MG63 (cell line): ENCODE measurements at regions not wholly inside any gene's neighbourhood (a gene's known extent, or its start where the extent isn't known, plus 50 kb on each side); places are given as distances from the start of the nearest gene placed in this dataset.

Experiments
- DNase-seq: peaks from one replicate; pipeline ENCODE4 v3.0.0-alpha.2; 2020
- H3K27me3 ChIP-seq: fragments of 250-450 bp; sonication (Bioruptor Pico); 2 replicates; pipeline ENCODE4 v1.5.1; 2020; ENCODE audit warnings: mild to moderate bottlenecking, moderate library complexity
- H3K36me3 ChIP-seq: fragments of 250-450 bp; sonication (Bioruptor Pico); 2 replicates; pipeline ENCODE4 v1.5.1; 2020; ENCODE audit warnings: mild to moderate bottlenecking, moderate library complexity
- H3K4me3 ChIP-seq: fragments of 250-450 bp; sonication (Bioruptor Pico); 2 replicates; pipeline ENCODE4 v1.5.1; 2020; ENCODE audit warnings: mild to moderate bottlenecking, moderate library complexity
- H3K9me3 ChIP-seq: fragments of 250-450 bp; sonication (Bioruptor Pico); 2 replicates; pipeline ENCODE4 v1.5.1; 2020; ENCODE audit warnings: mild to moderate bottlenecking, moderate library complexity

GRCh38 chr15:39445931-39446330, 134.9 kb upstream of the THBS1 start:
- Histone ChIP-seq H3K4me3 (no peak overlapping the region), H3K36me3 (no peaks in the 10 kb centered on the region), H3K27me3 (no peaks in the 10 kb centered on the region), H3K9me3 (no peaks in the 10 kb centered on the region)
- no peak for DNase-seq

- DNase-seq = no peak
- Histone ChIP-seq H3K36me3 (no peaks in the 10 kb centered on the region), H3K9me3 (no peaks in the 10 kb centered on the region), H3K27me3 (no peaks in the 10 kb centered on the region), H3K4me3 (no peak overlapping the region)
Measured at GRCh38 chr15:39447346-39447745, 133.5 kb upstream of the THBS1 start.

GRCh38 chr15:39447881-39448280, 133.0 kb upstream of the THBS1 start:
- no peak for DNase-seq
- no peaks in the 10 kb centered on the region for H3K36me3 ChIP-seq
- no peaks in the 10 kb centered on the region for H3K9me3 ChIP-seq
- H3K27me3 ChIP-seq = no peaks in the 10 kb centered on the region
- H3K4me3 ChIP-seq = no peak overlapping the region

- Histone ChIP-seq H3K27me3 (no peaks in the 10 kb centered on the region), H3K9me3 (no peaks in the 10 kb centered on the region), H3K4me3 (no peak overlapping the region), H3K36me3 (no peaks in the 10 kb centered on the region)
- DNase-seq = no peak
Measured at GRCh38 chr15:39448409-39448808, 132.5 kb upstream of the THBS1 start.

GRCh38 chr15:39451121-39451688, 129.7 kb upstream of the THBS1 start:
- no peak for DNase-seq
- Histone ChIP-seq H3K36me3 (no peaks in the 10 kb centered on the region), H3K9me3 (no peaks in the 10 kb centered on the region), H3K4me3 (no peak overlapping the region), H3K27me3 (no peaks in the 10 kb centered on the region)

- Histone ChIP-seq H3K27me3 (no peaks in the 10 kb centered on the region), H3K36me3 (no peaks in the 10 kb centered on the region), H3K9me3 (no peaks in the 10 kb centered on the region), H3K4me3 (no peak overlapping the region)
- no peak for DNase-seq
Measured at GRCh38 chr15:39451871-39452270, 129.0 kb upstream of the THBS1 start.

- Histone ChIP-seq H3K9me3 (peaks cover 2% of the 10 kb centered on the region; the same call in 1 of the 2 replicates), H3K36me3 (no peaks in the 10 kb centered on the region), H3K4me3 (no peak overlapping the region), H3K27me3 (no peaks in the 10 kb centered on the region)
- DNase-seq = no peak
Measured at GRCh38 chr15:39453620-39454019, 127.3 kb upstream of the THBS1 start.

GRCh38 chr15:39454189-39454986, 126.5 kb upstream of the THBS1 start:
- no peak overlapping the region for H3K4me3 ChIP-seq
- DNase-seq = no peak

GRCh38 chr15:39455471-39455991, 125.3 kb upstream of the THBS1 start:
- Histone ChIP-seq H3K9me3 (peaks cover 2% of the 10 kb centered on the region; the same call in 1 of the 2 replicates), H3K27me3 (no peaks in the 10 kb centered on the region), H3K4me3 (no peak overlapping the region), H3K36me3 (no peaks in the 10 kb centered on the region)
- peak; percentile 27 for DNase-seq

More at GRCh38 chr15:39454189-39454986, 126.5 kb upstream of the THBS1 start:
- Histone ChIP-seq H3K36me3 (no peaks in the 10 kb centered on the region), H3K9me3 (peaks cover 2% of the 10 kb centered on the region; the same call in 1 of the 2 replicates), H3K27me3 (no peaks in the 10 kb centered on the region)

GRCh38 chr15:39456159-39456558, 124.7 kb upstream of the THBS1 start:
- no peak for DNase-seq
- Histone ChIP-seq H3K36me3 (no peaks in the 10 kb centered on the region), H3K27me3 (no peaks in the 10 kb centered on the region), H3K9me3 (peaks cover 2% of the 10 kb centered on the region; the same call in 1 of the 2 replicates), H3K4me3 (no peak overlapping the region)

- peaks cover 2% of the 10 kb centered on the region; the same call in 1 of the 2 replicates for H3K9me3 ChIP-seq
- H3K36me3 ChIP-seq = no peaks in the 10 kb centered on the region
- H3K27me3 ChIP-seq = no peaks in the 10 kb centered on the region
- no peak overlapping the region for H3K4me3 ChIP-seq
- DNase-seq = no peak
Measured at GRCh38 chr15:39456582-39457330, 124.1 kb upstream of the THBS1 start.

GRCh38 chr15:39458131-39458530, 122.7 kb upstream of the THBS1 start:
- H3K27me3 ChIP-seq = no peaks in the 10 kb centered on the region
- no peaks in the 10 kb centered on the region for H3K36me3 ChIP-seq
- no peak for DNase-seq
- H3K9me3 ChIP-seq = peaks cover 2% of the 10 kb centered on the region; the same call in 1 of the 2 replicates
- no peak overlapping the region for H3K4me3 ChIP-seq

GRCh38 chr15:39459548-39459947, 121.3 kb upstream of the THBS1 start:
- H3K27me3 ChIP-seq = no peaks in the 10 kb centered on the region
- H3K4me3 ChIP-seq = no peak overlapping the region
- H3K9me3 ChIP-seq = peaks cover 2% of the 10 kb centered on the region; the same call in 1 of the 2 replicates
- H3K36me3 ChIP-seq = no peaks in the 10 kb centered on the region
- DNase-seq = no peak

GRCh38 chr15:39460748-39461147, 120.1 kb upstream of the THBS1 start:
- no peak for DNase-seq
- Histone ChIP-seq H3K27me3 (no peaks in the 10 kb centered on the region), H3K36me3 (no peaks in the 10 kb centered on the region), H3K9me3 (peaks cover 6% of the 10 kb centered on the region), H3K4me3 (no peak overlapping the region)

GRCh38 chr15:39461536-39462130, 119.2 kb upstream of the THBS1 start:
- H3K4me3 ChIP-seq = no peak overlapping the region

GRCh38 chr15:39462691-39463090, 118.2 kb upstream of the THBS1 start:
- peak; percentile 78 for DNase-seq
- H3K4me3 ChIP-seq = no peak overlapping the region
- peaks cover 6% of the 10 kb centered on the region for H3K9me3 ChIP-seq
- no peaks in the 10 kb centered on the region for H3K27me3 ChIP-seq
- no peaks in the 10 kb centered on the region for H3K36me3 ChIP-seq

More at GRCh38 chr15:39461536-39462130, 119.2 kb upstream of the THBS1 start:
- Histone ChIP-seq H3K27me3 (no peaks in the 10 kb centered on the region), H3K36me3 (no peaks in the 10 kb centered on the region), H3K9me3 (peaks cover 6% of the 10 kb centered on the region)
- DNase-seq = no peak
